T-helper 1 cell treated with Interleukin-12 subunit alpha and Interleukin-12 subunit beta and Interleukin-4 antibody, amounts not matched to agents 30 ng/mL and 1 ng/mL, for 36 hours (primary cell): ENCODE measurements at regions not wholly inside any gene's neighbourhood (a gene's known extent, or its start where the extent isn't known, plus 50 kb on each side); places are given as distances from the start of the nearest gene placed in this dataset.

Source experiments
- intact Hi-C: fragments of 100-400 bp; cut with micrococcal nuclease; formaldehyde crosslinking; loops from one replicate; pipeline ENCODE4 v1.15.1; 2024

GRCh38 chr14:98864211-98864610, 407.8 kb downstream of the BCL11B start:
- intact Hi-C loops = no loop called here

- intact Hi-C loops = no loop called here
Measured at GRCh38 chr14:98867146-98867545, 404.9 kb downstream of the BCL11B start.

GRCh38 chr14:98867726-98868125, 404.3 kb downstream of the BCL11B start:
- intact Hi-C loops = no loop called here

GRCh38 chr14:98868866-98869265, 403.1 kb downstream of the BCL11B start:
- intact Hi-C loops = no loop called here

- intact Hi-C loops = no loop called here
Measured at GRCh38 chr14:98871796-98872195, 400.2 kb downstream of the BCL11B start.

GRCh38 chr14:98877065-98877464, 394.9 kb downstream of the BCL11B start:
- intact Hi-C loops = no loop called here

GRCh38 chr14:98878282-98878681, 393.7 kb downstream of the BCL11B start:
- intact Hi-C loops = no loop called here

GRCh38 chr14:98886982-98887381, 385.0 kb downstream of the BCL11B start:
- intact Hi-C loops = no loop called here

GRCh38 chr14:98888281-98888680, 383.7 kb downstream of the BCL11B start:
- intact Hi-C loops = no loop called here

GRCh38 chr14:98888927-98889835, 382.8 kb downstream of the BCL11B start:
- intact Hi-C loops = no loop called here

- intact Hi-C loops = no loop called here
Measured at GRCh38 chr14:98889836-98890185, 382.2 kb downstream of the BCL11B start.

GRCh38 chr14:98890556-98891340, 381.2 kb downstream of the BCL11B start:
- intact Hi-C loops = no loop called here

- intact Hi-C loops = no loop called here
Measured at GRCh38 chr14:98893675-98894074, 378.3 kb downstream of the BCL11B start.

- intact Hi-C loops = no loop called here
Measured at GRCh38 chr14:98894600-98894999, 377.4 kb downstream of the BCL11B start.

GRCh38 chr14:98896449-98896848, 375.5 kb downstream of the BCL11B start:
- intact Hi-C loops = no loop called here

GRCh38 chr14:98897605-98898309, 374.2 kb downstream of the BCL11B start:
- intact Hi-C loops = no loop called here

GRCh38 chr14:98899441-98899840, 372.6 kb downstream of the BCL11B start:
- intact Hi-C loops = no loop called here

GRCh38 chr14:98900236-98900635, 371.8 kb downstream of the BCL11B start:
- intact Hi-C loops = no loop called here

GRCh38 chr14:98900798-98901197, 371.2 kb downstream of the BCL11B start:
- intact Hi-C loops = no loop called here

- intact Hi-C loops = no loop called here
Measured at GRCh38 chr14:98901511-98902205, 370.3 kb downstream of the BCL11B start.

- intact Hi-C loops = no loop called here
Measured at GRCh38 chr14:98903371-98903770, 368.6 kb downstream of the BCL11B start.
